Pancreas (tissue), 10 donors: ENCODE measurements at regions not wholly inside any gene's neighbourhood (a gene's known extent, or its start where the extent isn't known, plus 50 kb on each side); places are given as distances from the start of the nearest gene placed in this dataset.
A peak's percentile ranks its signal among the peaks of the same experiment; 100 is the strongest.

Source experiments
- ATAC-seq, 4 donors: fragments of 200-7000 bp; cut with Tn5 transposase; one replicate each; pipeline versions ENCODE4 v1.8.0 to v1.9.1; 2020; ENCODE audit warnings: mild to moderate bottlenecking in 4 of 4, moderate library complexity in 4 of 4
- DNase-seq, 6 donors: peaks; one replicate each; pipeline ENCODE4 v3.0.0-alpha.2; 2020
- FAIRE-seq: peaks from 2 replicates; lab custom pipeline; 2012; peaks lifted over from hg19 to GRCh38; lab: Jason Lieb, UNC
- H3K27ac ChIP-seq, 4 donors: fragments of 200-600 bp; sonication (generic); 1 replicate in 3 of 4; 2 replicates in 1 of 4; pipeline versions ENCODE4 v1.5.0 to v1.8.0; 2020
- H3K27me3 ChIP-seq, 4 donors: fragments of 200-600 bp; one replicate each; pipeline ENCODE4 v1.8.0; 2021
- H3K36me3 ChIP-seq, 3 donors: fragments of 200-600 bp; sonication (generic) in 1 of 3; one replicate each; pipeline versions ENCODE4 v1.5.0 to v1.8.0; 2020 to 2021
- H3K4me1 ChIP-seq, 3 donors: fragments of 200-600 bp; one replicate each; pipeline ENCODE4 v1.8.0; 2021
- H3K4me3 ChIP-seq, 4 donors: fragments of 200-600 bp; sonication (generic) in 2 of 4; one replicate each; pipeline versions ENCODE4 v1.5.0 to v1.8.0; 2020 to 2021
- H3K9me3 ChIP-seq, 4 donors: fragments of 200-600 bp; one replicate each; pipeline ENCODE4 v1.8.0; 2021
- WGBS, 2 donors: extraction: QIAGEN DNeasy Blood & Tissue Kit; methylation state at CpG; one replicate each; pipeline ENCODE4 v1.1.7; 2013; 5-methylcytosine and 5-hydroxymethylcytosine counted together
- intact Hi-C, 3 donors: fragments of 100-400 bp; cut with DNase I; formaldehyde crosslinking; loops; one replicate each; pipeline versions ENCODE4 v1.11.1 to v1.14.2; 2022
- TF ChIP-seq, protein P1 (sequence below), 4 donors: fragments of 200-600 bp; sonication (generic) in 3 of 4; IDR thresholded peaks; one replicate each; pipeline versions ENCODE4 v1.5.0 to v1.8.0; 2021; ENCODE audit warnings: antibody characterized with exemption in 4 of 4
- donor health status: healthy with polysubstance abuse.
- donor health status: DM: no; HTN: no; CAD: no; lungs with moderate emphysema.
- donor health status: DM: no; HTN: no; CAD: no.
- donor health status: control.
- donor health status: control.
- donor health status: Bipolar disorder and iron deficiency.
- donor health status: DM: yes; HTN: yes; CAD: no.
- donor health status: DM: no; HTN: no; CAD: no.
- donor health status: DM: no; HTN: no; CAD: no.
- donor health status: DM: yes; HTN: yes; CAD: no.

DNA sequence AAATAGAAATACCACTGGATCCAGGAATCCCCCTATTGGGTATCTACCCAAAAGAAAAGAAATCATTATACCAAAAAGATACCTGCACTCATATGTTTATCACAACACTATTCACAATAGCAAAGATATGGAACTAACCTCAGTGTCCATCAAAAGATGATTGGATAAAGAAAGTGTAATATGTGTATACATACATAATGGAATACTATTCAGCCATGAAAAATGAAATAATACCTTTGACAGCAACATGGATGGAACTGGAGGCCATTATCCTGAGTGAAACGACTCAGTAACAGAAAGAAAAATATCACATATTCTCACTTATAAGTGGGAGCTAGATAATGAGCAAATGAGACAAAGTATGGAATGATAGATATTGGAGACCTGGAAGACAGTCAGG is 74.2 kb upstream of the TLR3 start:
- FAIRE-seq, result no peak
- Histone ChIP-seq H3K4me3 (no peak overlapping the region), H3K9me3 (no peaks in the 10 kb centered on the region), H3K4me1 (peaks cover 0 to 10% (median 0%) of the 10 kb centered on the region in 3 donors), H3K27me3 (no peaks in the 10 kb centered on the region), H3K36me3 (no peaks in the 10 kb centered on the region), H3K27ac (no peak overlapping the region)
- no peak for ATAC-seq
- no peak for DNase-seq
- TF ChIP-seq, protein P1, sequence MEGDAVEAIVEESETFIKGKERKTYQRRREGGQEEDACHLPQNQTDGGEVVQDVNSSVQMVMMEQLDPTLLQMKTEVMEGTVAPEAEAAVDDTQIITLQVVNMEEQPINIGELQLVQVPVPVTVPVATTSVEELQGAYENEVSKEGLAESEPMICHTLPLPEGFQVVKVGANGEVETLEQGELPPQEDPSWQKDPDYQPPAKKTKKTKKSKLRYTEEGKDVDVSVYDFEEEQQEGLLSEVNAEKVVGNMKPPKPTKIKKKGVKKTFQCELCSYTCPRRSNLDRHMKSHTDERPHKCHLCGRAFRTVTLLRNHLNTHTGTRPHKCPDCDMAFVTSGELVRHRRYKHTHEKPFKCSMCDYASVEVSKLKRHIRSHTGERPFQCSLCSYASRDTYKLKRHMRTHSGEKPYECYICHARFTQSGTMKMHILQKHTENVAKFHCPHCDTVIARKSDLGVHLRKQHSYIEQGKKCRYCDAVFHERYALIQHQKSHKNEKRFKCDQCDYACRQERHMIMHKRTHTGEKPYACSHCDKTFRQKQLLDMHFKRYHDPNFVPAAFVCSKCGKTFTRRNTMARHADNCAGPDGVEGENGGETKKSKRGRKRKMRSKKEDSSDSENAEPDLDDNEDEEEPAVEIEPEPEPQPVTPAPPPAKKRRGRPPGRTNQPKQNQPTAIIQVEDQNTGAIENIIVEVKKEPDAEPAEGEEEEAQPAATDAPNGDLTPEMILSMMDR (IDR thresholded peaks at IDR 0.05), result no peak
- intact Hi-C loops, result no loop called here
- 60 to 69% methylated on average over 1 of the region's 1 CpG for WGBS, 2 donors

- no peak for DNase-seq
- Histone ChIP-seq H3K27ac (no peak overlapping the region), H3K27me3 (no peaks in the 10 kb centered on the region), H3K9me3 (no peaks in the 10 kb centered on the region), H3K36me3 (no peaks in the 10 kb centered on the region), H3K4me1 (peaks cover 0 to 10% (median 0%) of the 10 kb centered on the region in 3 donors), H3K4me3 (no peak overlapping the region)
- 95 to 98% methylated on average over 6 of the region's 6 CpGs for WGBS, 2 donors
- no peak for ATAC-seq
- TF ChIP-seq, protein P1 (IDR thresholded peaks at IDR 0.05), result no peak
- intact Hi-C loops, result no loop called here
- no peak for FAIRE-seq
Measured at GRCh38 chr4:185995665-185996064, 73.3 kb upstream of the TLR3 start.

- H3K4me1 ChIP-seq, result peaks cover 0 to 10% (median 0%) of the 10 kb centered on the region in 3 donors
- DNase-seq (peak in 2 of 6 donors; percentile 29 to 43), FAIRE-seq (no peak), ATAC-seq (peak; percentile 55 to 80 (median 65))
- no peaks in the 10 kb centered on the region for H3K9me3 ChIP-seq
- 44 to 49% methylated on average over 7 of the region's 7 CpGs for WGBS, 2 donors
- H3K36me3 ChIP-seq, result no peaks in the 10 kb centered on the region
- H3K27me3 ChIP-seq, result no peaks in the 10 kb centered on the region
- H3K27ac ChIP-seq, result no peak overlapping the region
- no peak overlapping the region for H3K4me3 ChIP-seq
- TF ChIP-seq, protein P1 (IDR thresholded peaks at IDR 0.05), result no peak
- intact Hi-C loops, result no loop called here
Measured at GRCh38 chr4:185997296-185997695, 71.7 kb upstream of the TLR3 start.

DNA sequence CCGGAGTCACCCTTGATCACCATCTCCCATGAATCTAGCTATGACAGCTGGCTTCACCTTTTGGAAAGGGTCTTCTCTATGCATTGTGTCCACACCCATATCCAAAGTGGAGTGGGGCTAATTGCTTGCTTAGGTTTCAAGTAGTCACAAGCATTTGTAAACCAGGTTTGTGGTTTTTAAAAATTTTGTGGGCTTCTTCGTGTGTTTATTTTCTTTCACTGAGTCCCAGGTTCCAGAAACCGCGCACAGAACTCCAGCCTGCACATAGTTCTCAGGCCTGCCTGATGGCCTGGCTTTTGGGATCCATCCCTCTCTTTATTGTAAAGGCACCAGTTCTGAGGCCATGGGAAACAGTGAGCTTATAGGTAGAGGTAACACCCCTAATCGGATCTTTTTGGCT is 70.2 kb upstream of the TLR3 start:
- 87 to 90% methylated on average over 5 of the region's 5 CpGs for WGBS, 2 donors
- no peak for FAIRE-seq

DNA sequence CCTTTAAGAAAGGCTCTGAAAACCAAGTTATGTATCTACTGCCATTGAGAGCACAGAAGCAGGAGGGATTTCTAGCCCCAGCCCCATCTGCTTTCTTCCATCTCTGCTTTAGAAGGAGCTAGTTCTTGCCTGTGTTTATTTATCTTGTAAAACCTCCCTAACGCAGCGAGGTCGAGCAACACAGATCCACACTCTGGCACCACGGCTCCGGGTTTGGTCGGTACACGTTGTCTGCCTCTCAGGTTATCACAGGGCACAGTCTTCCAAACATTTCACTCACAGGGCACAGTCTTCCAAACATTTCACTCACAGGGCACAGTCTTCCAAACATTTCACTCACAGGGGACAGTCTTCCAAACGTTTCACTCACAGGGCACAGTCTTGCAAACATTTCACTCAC is 69.7 kb upstream of the TLR3 start:
- peak in 2 of 4 donors; percentile 27 to 35 for ATAC-seq

More for the DNA sequence above, 70.2 kb upstream of the TLR3 start:
- H3K27me3 ChIP-seq, result no peaks in the 10 kb centered on the region
- no peak for ATAC-seq
- H3K9me3 ChIP-seq, result no peaks in the 10 kb centered on the region
- H3K36me3 ChIP-seq, result no peaks in the 10 kb centered on the region
- DNase-seq, result no peak
- TF ChIP-seq, protein P1 (IDR thresholded peaks at IDR 0.05), result no peak
- H3K4me3 ChIP-seq, result no peak overlapping the region
- intact Hi-C loops, result no loop called here
- peaks cover 0 to 2% (median 0%) of the 10 kb centered on the region in 3 donors for H3K4me1 ChIP-seq
- no peak overlapping the region for H3K27ac ChIP-seq

More for the DNA sequence above, 69.7 kb upstream of the TLR3 start:
- no peaks in the 10 kb centered on the region for H3K9me3 ChIP-seq
- DNase-seq, result no peak
- peaks cover 0 to 6% (median 0%) of the 10 kb centered on the region in 3 donors for H3K4me1 ChIP-seq
- 30 to 33% methylated on average over 8 of the region's 8 CpGs for WGBS, 2 donors
- H3K4me3 ChIP-seq, result no peak overlapping the region
- no peak for FAIRE-seq
- H3K36me3 ChIP-seq, result no peaks in the 10 kb centered on the region
- no peak overlapping the region for H3K27ac ChIP-seq
- no peaks in the 10 kb centered on the region for H3K27me3 ChIP-seq
- TF ChIP-seq, protein P1 (IDR thresholded peaks at IDR 0.05), result no peak
- intact Hi-C loops, result no loop called here
